HepG2 (cell line): ENCODE measurements at regions not wholly inside any gene's neighbourhood (a gene's known extent, or its start where the extent isn't known, plus 50 kb on each side); places are given as distances from the start of the nearest gene placed in this dataset.

Source experiments
- FOXK1 ChIP-seq: sonication (generic); formaldehyde crosslinking; IDR thresholded peaks from 2 replicates; pipeline ENCODE4 v1.4.0; 2020; ENCODE audit warnings: low read depth, missing genetic modification reagents, borderline replicate concordance
- MEIS1 ChIP-seq: sonication (generic); formaldehyde crosslinking; IDR thresholded peaks from 2 replicates; pipeline ENCODE4 v1.9.0; 2021; ENCODE audit warnings: mild to moderate bottlenecking, missing genetic modification reagents, moderate library complexity, borderline replicate concordance
- MIER2 ChIP-seq: IDR thresholded peaks from 2 replicates; pipeline ENCODE4 v1.6.1; 2016; ENCODE audit warnings: missing biosample characterization, missing genetic modification reagents
- NCOA1 ChIP-seq: sonication (generic); formaldehyde crosslinking; IDR thresholded peaks from 2 replicates; pipeline ENCODE4 v1.9.0; 2021; ENCODE audit warnings: missing genetic modification reagents
- POLR2A ChIP-seq, 2 experiments: IDR thresholded peaks; 2 replicates each; pipeline ENCODE4 v1.6.1; 2011; ENCODE audit warnings: low read depth in 2 of 2, low read length in 2 of 2, mild to moderate bottlenecking in 1 of 2, moderate library complexity in 1 of 2; ENCODE audit not compliant: insufficient read depth in 1 of 2
- SMARCE1 ChIP-seq: fragments of 450-650 bp; IDR thresholded peaks from 2 replicates; pipeline ENCODE4 v1.6.1; 2017; ENCODE audit warnings: borderline replicate concordance
- ZFP62 ChIP-seq: sonication (generic); formaldehyde crosslinking; IDR thresholded peaks from 2 replicates; pipeline ENCODE4 v1.4.0; 2020; ENCODE audit warnings: missing genetic modification reagents
- TF ChIP-seq, protein P1 (sequence below): sonication (generic); formaldehyde crosslinking; IDR thresholded peaks from 2 replicates; pipeline ENCODE4 v1.4.0; 2020; ENCODE audit warnings: mild to moderate bottlenecking, missing genetic modification reagents, borderline replicate concordance
- TF ChIP-seq, protein P2 (sequence below): sonication (generic); formaldehyde crosslinking; IDR thresholded peaks from 2 replicates; pipeline ENCODE4 v1.5.0; 2020; ENCODE audit warnings: mild to moderate bottlenecking, missing genetic modification reagents, moderate library complexity
- TF ChIP-seq, protein P3 (sequence below): fragments of 450-650 bp; IDR thresholded peaks from 2 replicates; pipeline ENCODE4 v1.6.1; 2017; ENCODE audit warnings: mild to moderate bottlenecking
- TF ChIP-seq, protein P4 (sequence below): sonication (generic); formaldehyde crosslinking; IDR thresholded peaks from 2 replicates; pipeline ENCODE4 v1.4.0; 2020; ENCODE audit warnings: missing genetic modification reagents
- TF ChIP-seq, protein P5 (sequence below): IDR thresholded peaks from 2 replicates; pipeline ENCODE4 v1.6.1; 2012; ENCODE audit warnings: inconsistent platforms

DNA sequence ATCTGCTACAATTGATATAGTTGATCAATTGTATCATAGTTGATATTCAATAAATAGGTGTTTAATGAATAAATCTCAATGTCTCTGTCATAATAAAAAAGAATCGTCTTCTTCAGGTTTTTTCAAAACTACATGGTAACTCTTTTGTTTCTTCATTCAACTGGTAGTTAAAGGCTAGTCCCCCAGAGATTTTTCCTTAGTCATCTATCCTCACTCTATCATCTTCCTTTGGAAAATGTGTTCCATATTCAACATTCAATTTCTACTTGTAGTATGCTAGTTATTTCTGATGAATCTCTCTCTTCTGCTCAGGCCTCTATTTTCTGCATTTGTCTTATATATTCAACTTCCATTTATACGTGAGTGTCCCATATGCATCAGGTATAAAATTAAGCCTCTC, 558.8 kb downstream of the KCNT2 start:
- TF ChIP-seq, protein P1, sequence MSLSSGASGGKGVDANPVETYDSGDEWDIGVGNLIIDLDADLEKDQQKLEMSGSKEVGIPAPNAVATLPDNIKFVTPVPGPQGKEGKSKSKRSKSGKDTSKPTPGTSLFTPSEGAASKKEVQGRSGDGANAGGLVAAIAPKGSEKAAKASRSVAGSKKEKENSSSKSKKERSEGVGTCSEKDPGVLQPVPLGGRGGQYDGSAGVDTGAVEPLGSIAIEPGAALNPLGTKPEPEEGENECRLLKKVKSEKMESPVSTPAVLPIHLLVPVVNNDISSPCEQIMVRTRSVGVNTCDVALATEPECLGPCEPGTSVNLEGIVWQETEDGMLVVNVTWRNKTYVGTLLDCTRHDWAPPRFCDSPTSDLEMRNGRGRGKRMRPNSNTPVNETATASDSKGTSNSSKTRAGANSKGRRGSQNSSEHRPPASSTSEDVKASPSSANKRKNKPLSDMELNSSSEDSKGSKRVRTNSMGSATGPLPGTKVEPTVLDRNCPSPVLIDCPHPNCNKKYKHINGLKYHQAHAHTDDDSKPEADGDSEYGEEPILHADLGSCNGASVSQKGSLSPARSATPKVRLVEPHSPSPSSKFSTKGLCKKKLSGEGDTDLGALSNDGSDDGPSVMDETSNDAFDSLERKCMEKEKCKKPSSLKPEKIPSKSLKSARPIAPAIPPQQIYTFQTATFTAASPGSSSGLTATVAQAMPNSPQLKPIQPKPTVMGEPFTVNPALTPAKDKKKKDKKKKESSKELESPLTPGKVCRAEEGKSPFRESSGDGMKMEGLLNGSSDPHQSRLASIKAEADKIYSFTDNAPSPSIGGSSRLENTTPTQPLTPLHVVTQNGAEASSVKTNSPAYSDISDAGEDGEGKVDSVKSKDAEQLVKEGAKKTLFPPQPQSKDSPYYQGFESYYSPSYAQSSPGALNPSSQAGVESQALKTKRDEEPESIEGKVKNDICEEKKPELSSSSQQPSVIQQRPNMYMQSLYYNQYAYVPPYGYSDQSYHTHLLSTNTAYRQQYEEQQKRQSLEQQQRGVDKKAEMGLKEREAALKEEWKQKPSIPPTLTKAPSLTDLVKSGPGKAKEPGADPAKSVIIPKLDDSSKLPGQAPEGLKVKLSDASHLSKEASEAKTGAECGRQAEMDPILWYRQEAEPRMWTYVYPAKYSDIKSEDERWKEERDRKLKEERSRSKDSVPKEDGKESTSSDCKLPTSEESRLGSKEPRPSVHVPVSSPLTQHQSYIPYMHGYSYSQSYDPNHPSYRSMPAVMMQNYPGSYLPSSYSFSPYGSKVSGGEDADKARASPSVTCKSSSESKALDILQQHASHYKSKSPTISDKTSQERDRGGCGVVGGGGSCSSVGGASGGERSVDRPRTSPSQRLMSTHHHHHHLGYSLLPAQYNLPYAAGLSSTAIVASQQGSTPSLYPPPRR: no peak
- no peak for TF ChIP-seq POLR2A (IDR thresholded peaks at IDR 0.05; ENCODE audit: insufficient read depth in 1 of 2, low read depth in 2 of 2, low read length in 2 of 2)
- TF ChIP-seq, protein P2, sequence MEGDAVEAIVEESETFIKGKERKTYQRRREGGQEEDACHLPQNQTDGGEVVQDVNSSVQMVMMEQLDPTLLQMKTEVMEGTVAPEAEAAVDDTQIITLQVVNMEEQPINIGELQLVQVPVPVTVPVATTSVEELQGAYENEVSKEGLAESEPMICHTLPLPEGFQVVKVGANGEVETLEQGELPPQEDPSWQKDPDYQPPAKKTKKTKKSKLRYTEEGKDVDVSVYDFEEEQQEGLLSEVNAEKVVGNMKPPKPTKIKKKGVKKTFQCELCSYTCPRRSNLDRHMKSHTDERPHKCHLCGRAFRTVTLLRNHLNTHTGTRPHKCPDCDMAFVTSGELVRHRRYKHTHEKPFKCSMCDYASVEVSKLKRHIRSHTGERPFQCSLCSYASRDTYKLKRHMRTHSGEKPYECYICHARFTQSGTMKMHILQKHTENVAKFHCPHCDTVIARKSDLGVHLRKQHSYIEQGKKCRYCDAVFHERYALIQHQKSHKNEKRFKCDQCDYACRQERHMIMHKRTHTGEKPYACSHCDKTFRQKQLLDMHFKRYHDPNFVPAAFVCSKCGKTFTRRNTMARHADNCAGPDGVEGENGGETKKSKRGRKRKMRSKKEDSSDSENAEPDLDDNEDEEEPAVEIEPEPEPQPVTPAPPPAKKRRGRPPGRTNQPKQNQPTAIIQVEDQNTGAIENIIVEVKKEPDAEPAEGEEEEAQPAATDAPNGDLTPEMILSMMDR (CRISPR knock-in tag): no peak
- TF ChIP-seq ZFP62 (CRISPR knock-in tag): no peak
- no peak for TF ChIP-seq SMARCE1
- TF ChIP-seq, protein P3, sequence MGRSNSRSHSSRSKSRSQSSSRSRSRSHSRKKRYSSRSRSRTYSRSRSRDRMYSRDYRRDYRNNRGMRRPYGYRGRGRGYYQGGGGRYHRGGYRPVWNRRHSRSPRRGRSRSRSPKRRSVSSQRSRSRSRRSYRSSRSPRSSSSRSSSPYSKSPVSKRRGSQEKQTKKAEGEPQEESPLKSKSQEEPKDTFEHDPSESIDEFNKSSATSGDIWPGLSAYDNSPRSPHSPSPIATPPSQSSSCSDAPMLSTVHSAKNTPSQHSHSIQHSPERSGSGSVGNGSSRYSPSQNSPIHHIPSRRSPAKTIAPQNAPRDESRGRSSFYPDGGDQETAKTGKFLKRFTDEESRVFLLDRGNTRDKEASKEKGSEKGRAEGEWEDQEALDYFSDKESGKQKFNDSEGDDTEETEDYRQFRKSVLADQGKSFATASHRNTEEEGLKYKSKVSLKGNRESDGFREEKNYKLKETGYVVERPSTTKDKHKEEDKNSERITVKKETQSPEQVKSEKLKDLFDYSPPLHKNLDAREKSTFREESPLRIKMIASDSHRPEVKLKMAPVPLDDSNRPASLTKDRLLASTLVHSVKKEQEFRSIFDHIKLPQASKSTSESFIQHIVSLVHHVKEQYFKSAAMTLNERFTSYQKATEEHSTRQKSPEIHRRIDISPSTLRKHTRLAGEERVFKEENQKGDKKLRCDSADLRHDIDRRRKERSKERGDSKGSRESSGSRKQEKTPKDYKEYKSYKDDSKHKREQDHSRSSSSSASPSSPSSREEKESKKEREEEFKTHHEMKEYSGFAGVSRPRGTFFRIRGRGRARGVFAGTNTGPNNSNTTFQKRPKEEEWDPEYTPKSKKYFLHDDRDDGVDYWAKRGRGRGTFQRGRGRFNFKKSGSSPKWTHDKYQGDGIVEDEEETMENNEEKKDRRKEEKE: no peak
- no peak for TF ChIP-seq NCOA1
- TF ChIP-seq, protein P4, sequence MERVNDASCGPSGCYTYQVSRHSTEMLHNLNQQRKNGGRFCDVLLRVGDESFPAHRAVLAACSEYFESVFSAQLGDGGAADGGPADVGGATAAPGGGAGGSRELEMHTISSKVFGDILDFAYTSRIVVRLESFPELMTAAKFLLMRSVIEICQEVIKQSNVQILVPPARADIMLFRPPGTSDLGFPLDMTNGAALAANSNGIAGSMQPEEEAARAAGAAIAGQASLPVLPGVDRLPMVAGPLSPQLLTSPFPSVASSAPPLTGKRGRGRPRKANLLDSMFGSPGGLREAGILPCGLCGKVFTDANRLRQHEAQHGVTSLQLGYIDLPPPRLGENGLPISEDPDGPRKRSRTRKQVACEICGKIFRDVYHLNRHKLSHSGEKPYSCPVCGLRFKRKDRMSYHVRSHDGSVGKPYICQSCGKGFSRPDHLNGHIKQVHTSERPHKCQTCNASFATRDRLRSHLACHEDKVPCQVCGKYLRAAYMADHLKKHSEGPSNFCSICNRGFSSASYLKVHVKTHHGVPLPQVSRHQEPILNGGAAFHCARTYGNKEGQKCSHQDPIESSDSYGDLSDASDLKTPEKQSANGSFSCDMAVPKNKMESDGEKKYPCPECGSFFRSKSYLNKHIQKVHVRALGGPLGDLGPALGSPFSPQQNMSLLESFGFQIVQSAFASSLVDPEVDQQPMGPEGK: no peak
- no peak for TF ChIP-seq MIER2
- TF ChIP-seq FOXK1: no peak
- no peak for TF ChIP-seq MEIS1 (CRISPR knock-in tag)
- TF ChIP-seq, protein P5, sequence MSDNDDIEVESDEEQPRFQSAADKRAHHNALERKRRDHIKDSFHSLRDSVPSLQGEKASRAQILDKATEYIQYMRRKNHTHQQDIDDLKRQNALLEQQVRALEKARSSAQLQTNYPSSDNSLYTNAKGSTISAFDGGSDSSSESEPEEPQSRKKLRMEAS: no peak
